OCI-LY1 (cell line): ENCODE measurements at regions not wholly inside any gene's neighbourhood (a gene's known extent, or its start where the extent isn't known, plus 50 kb on each side); places are given as distances from the start of the nearest gene placed in this dataset.

Experiments
- H2AFZ ChIP-seq: fragments of 200-600 bp; sonication (generic), shearing (Covaris generic); 2 replicates; pipeline ENCODE4 v1.6.0; 2014; ENCODE audit warnings: antibody characterized with exemption, mild to moderate bottlenecking, low read length
- H3F3A ChIP-seq: fragments of 200-600 bp; sonication (generic), shearing (Covaris generic); 2 replicates; pipeline ENCODE4 v1.6.0; 2014; ENCODE audit warnings: mild to moderate bottlenecking, antibody characterized with exemption, low read length, moderate library complexity; ENCODE audit not compliant: insufficient read depth
- H3K27ac ChIP-seq: fragments of 200-600 bp; sonication (generic); 2 replicates; pipeline ENCODE4 v1.5.1; 2014; ENCODE audit warnings: low read length, mixed run types, mild to moderate bottlenecking, low read depth; ENCODE audit not compliant: poor library complexity, severe bottlenecking
- H3K27me3 ChIP-seq: fragments of 200-600 bp; sonication (generic); 2 replicates; pipeline ENCODE4 v1.6.0; 2014; ENCODE audit warnings: antibody characterized with exemption, mild to moderate bottlenecking, low read length, moderate library complexity; ENCODE audit not compliant: insufficient read depth
- H3K36me3 ChIP-seq: fragments of 200-600 bp; sonication (generic); 2 replicates; pipeline ENCODE4 v1.6.1; 2014; ENCODE audit warnings: mild to moderate bottlenecking, antibody characterized with exemption, low read length, moderate library complexity, mixed read lengths; ENCODE audit not compliant: insufficient read depth
- H3K4me1 ChIP-seq: fragments of 200-600 bp; sonication (generic); 2 replicates; pipeline ENCODE4 v1.5.1; 2014; ENCODE audit warnings: mild to moderate bottlenecking, low read length, moderate library complexity; ENCODE audit not compliant: insufficient read depth, severe bottlenecking
- H3K4me2 ChIP-seq: fragments of 200-600 bp; sonication (generic), shearing (Covaris generic); 2 replicates; pipeline ENCODE4 v1.6.1; 2014; ENCODE audit warnings: low read length
- H3K4me3 ChIP-seq: fragments of 200-600 bp; sonication (generic); 2 replicates; pipeline ENCODE4 v1.5.1; 2014; ENCODE audit warnings: low read length, low read depth, mild to moderate bottlenecking, mixed read lengths; ENCODE audit not compliant: poor library complexity, severe bottlenecking
- H3K79me2 ChIP-seq: fragments of 200-600 bp; shearing (Covaris generic); 2 replicates; pipeline ENCODE4 v1.6.1; 2016; ENCODE audit warnings: mixed run types, low read length, mixed read lengths; ENCODE audit not compliant: insufficient read depth
- H3K9ac ChIP-seq: fragments of 200-600 bp; sonication (generic), shearing (Covaris generic); 2 replicates; pipeline ENCODE4 v1.6.1; 2014; ENCODE audit warnings: mild to moderate bottlenecking, low read length, mixed read lengths
- H3K9me2 ChIP-seq: fragments of 200-600 bp; sonication (generic), shearing (Covaris generic); 2 replicates; pipeline ENCODE4 v1.6.1; 2014; ENCODE audit warnings: low read depth, mild to moderate bottlenecking, low read length, mixed read lengths
- H3K9me3 ChIP-seq: fragments of 200-600 bp; shearing (Covaris generic); 2 replicates; pipeline ENCODE4 v1.6.1; 2014; ENCODE audit warnings: low read length, mixed read lengths
- H4K20me1 ChIP-seq: fragments of 200-600 bp; sonication (generic), shearing (Covaris generic); 2 replicates; pipeline ENCODE4 v1.6.0; 2016; ENCODE audit warnings: mild to moderate bottlenecking, low read length; ENCODE audit not compliant: insufficient read depth
- EZH2 ChIP-seq: fragments of 200-600 bp; sonication (generic), shearing (Covaris generic); IDR thresholded peaks from 2 replicates; pipeline ENCODE4 v1.8.0; 2017; ENCODE audit warnings: borderline replicate concordance, mixed run types, mild to moderate bottlenecking, antibody characterized with exemption, low read length, moderate library complexity, mixed read lengths
- TF ChIP-seq, protein P1 (sequence below): fragments of 200-600 bp; sonication (generic), shearing (Covaris generic); IDR thresholded peaks from 2 replicates; pipeline ENCODE4 v1.5.1; 2017; ENCODE audit warnings: mild to moderate bottlenecking, antibody characterized with exemption, low read length, moderate library complexity, mixed read lengths

DNA sequence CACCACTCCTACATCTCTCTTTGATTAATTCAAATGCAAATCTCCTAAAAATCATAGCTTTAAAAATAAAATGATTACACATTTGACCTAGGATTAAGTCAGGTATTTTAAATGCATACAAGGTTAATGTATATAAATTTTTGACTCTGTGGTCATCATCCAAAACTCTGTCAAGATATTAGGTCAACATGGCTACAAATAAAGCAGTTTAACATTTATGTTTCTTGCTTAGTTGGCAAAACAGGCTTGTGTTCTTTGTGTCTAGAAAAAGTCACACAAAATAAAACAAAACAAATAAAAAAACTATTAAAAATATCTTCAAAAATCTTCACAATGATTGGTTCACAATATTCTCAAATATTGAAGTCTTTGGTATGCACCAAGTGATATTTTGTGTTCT lies 473.2 kb downstream of the LRFN5 start:
- no peak overlapping the region for H2AFZ ChIP-seq
- H3K27me3 ChIP-seq, result no peaks in the 10 kb centered on the region

DNA sequence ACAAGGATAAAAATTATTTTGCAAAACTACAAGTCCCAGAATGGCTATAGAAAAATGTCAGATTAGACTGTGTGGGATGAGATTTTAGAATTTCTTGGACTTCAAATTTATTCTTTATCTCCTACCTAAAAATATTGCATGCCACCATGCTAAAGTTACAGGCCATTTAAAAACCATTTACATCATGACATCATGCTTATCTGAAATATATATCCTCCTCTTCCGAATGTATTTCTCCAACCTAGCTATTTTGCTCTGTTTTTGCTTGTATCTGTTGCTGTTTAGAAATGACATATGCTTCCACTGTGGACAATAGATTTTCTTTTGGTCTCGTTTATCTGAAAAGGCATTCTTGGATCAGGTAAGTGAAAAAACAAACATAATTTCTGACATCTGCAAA lies 471.7 kb downstream of the LRFN5 start:
- Histone ChIP-seq H3F3A (no peaks in the 10 kb centered on the region; the same call in 1 of the 2 replicates), H3K79me2 (no peaks in the 10 kb centered on the region), H3K9ac (no peak overlapping the region), H3K4me3 (no peak overlapping the region), H3K4me1 (no peaks in the 10 kb centered on the region), H3K27me3 (no peaks in the 10 kb centered on the region), H3K36me3 (no peaks in the 10 kb centered on the region), H3K9me2 (no peaks in the 10 kb centered on the region), H3K4me2 (no peak overlapping the region), H4K20me1 (no peaks in the 10 kb centered on the region), H3K27ac (no peak overlapping the region), H3K9me3 (no peaks in the 10 kb centered on the region), H2AFZ (no peak overlapping the region)
- no peak for TF ChIP-seq EZH2
- TF ChIP-seq, protein P1, sequence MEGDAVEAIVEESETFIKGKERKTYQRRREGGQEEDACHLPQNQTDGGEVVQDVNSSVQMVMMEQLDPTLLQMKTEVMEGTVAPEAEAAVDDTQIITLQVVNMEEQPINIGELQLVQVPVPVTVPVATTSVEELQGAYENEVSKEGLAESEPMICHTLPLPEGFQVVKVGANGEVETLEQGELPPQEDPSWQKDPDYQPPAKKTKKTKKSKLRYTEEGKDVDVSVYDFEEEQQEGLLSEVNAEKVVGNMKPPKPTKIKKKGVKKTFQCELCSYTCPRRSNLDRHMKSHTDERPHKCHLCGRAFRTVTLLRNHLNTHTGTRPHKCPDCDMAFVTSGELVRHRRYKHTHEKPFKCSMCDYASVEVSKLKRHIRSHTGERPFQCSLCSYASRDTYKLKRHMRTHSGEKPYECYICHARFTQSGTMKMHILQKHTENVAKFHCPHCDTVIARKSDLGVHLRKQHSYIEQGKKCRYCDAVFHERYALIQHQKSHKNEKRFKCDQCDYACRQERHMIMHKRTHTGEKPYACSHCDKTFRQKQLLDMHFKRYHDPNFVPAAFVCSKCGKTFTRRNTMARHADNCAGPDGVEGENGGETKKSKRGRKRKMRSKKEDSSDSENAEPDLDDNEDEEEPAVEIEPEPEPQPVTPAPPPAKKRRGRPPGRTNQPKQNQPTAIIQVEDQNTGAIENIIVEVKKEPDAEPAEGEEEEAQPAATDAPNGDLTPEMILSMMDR, result no peak

More for the DNA sequence above, 473.2 kb downstream of the LRFN5 start:
- Histone ChIP-seq H3K4me3 (no peak overlapping the region), H4K20me1 (no peaks in the 10 kb centered on the region), H3K4me1 (no peaks in the 10 kb centered on the region), H3K9me2 (no peaks in the 10 kb centered on the region), H3K9me3 (no peaks in the 10 kb centered on the region), H3K9ac (no peak overlapping the region), H3K79me2 (no peaks in the 10 kb centered on the region), H3K27ac (no peak overlapping the region), H3F3A (no peaks in the 10 kb centered on the region), H3K4me2 (no peak overlapping the region), H3K36me3 (no peaks in the 10 kb centered on the region)
- TF ChIP-seq EZH2, result no peak
- TF ChIP-seq, protein P1, result no peak

DNA sequence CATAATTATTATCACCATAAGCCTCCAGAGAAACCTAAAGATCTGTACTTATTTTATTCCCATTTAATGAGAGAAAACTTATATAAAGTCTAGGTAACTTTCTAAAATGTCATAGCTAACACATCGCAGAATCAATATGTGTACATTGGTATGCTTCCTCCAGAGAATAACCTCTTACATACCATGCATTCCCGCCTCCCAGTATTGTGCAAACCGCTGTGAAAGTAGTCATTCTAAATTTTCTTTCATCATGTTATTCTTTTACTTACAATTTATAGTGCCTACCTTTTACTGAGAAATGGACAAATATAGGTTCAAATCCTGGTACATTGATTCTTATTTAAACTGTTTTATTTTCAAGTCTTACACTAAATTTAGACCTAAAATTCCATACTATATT lies 463.4 kb downstream of the LRFN5 start:
- H3F3A ChIP-seq, result no peaks in the 10 kb centered on the region; the same call in 1 of the 2 replicates
- no peaks in the 10 kb centered on the region for H3K27me3 ChIP-seq
- no peak overlapping the region for H3K9ac ChIP-seq
- TF ChIP-seq, protein P1, result no peak
- TF ChIP-seq EZH2, result no peak
- no peaks in the 10 kb centered on the region for H3K9me3 ChIP-seq
- no peaks in the 10 kb centered on the region for H3K9me2 ChIP-seq
- no peak overlapping the region for H3K27ac ChIP-seq
- H3K36me3 ChIP-seq, result no peaks in the 10 kb centered on the region
- no peaks in the 10 kb centered on the region for H3K79me2 ChIP-seq
- H3K4me3 ChIP-seq, result no peak overlapping the region
- H2AFZ ChIP-seq, result no peak overlapping the region
- no peaks in the 10 kb centered on the region for H3K4me1 ChIP-seq
- no peak overlapping the region for H3K4me2 ChIP-seq
- no peaks in the 10 kb centered on the region for H4K20me1 ChIP-seq
